Esophagus muscularis mucosa (tissue), 3 donors: ENCODE measurements at regions not wholly inside any gene's neighbourhood (a gene's known extent, or its start where the extent isn't known, plus 50 kb on each side); places are given as distances from the start of the nearest gene placed in this dataset.

Experiments
- EP300 ChIP-seq: sonication (generic); formaldehyde crosslinking; IDR thresholded peaks from one replicate; pipeline ENCODE4 v1.6.1; 2017; ENCODE audit warnings: antibody characterized with exemption
- TF ChIP-seq, protein P1 (sequence below), 3 experiments: fragments of 200-600 bp in 2 of 3; fragments of 450-650 bp in 1 of 3; sonication (generic) in 2 of 3; IDR thresholded peaks; one replicate each; pipeline ENCODE4 v1.5.1; 2017 to 2019; ENCODE audit warnings: antibody characterized with exemption in 3 of 3, mild to moderate bottlenecking in 2 of 3, moderate library complexity in 1 of 3

DNA sequence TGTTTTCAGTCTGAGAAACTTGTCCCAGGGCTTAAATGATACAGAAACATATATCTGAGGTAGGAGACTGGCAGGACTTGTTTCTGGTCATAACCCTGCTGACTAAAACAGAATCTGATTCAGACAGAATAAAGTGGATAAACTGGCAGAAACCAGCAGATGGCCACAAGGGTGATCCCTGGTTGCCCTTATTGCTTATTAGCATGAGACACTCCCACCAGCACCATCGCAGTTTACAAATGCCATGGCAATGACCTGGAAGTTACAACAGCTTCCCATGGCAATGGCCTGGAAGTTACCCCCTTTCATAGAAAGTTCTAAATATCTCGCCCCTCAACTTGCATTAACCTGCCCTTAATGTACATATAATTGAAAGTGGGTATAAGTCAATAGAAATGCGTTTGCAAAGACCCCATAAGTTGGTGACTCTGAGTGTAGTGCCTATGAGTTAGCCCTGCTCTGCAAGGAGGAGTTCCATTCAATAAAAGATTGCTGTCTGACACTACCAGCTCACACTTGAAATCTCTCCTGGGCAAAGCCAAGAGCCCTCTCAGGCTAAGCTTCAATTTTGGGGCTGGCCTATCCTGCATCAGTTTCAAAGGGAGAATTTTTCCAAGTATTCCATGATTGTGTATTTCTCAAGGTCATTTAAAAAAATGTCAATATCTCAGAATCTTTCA is 52.9 kb upstream of the PAGE5 start:
- TF ChIP-seq, protein P1, sequence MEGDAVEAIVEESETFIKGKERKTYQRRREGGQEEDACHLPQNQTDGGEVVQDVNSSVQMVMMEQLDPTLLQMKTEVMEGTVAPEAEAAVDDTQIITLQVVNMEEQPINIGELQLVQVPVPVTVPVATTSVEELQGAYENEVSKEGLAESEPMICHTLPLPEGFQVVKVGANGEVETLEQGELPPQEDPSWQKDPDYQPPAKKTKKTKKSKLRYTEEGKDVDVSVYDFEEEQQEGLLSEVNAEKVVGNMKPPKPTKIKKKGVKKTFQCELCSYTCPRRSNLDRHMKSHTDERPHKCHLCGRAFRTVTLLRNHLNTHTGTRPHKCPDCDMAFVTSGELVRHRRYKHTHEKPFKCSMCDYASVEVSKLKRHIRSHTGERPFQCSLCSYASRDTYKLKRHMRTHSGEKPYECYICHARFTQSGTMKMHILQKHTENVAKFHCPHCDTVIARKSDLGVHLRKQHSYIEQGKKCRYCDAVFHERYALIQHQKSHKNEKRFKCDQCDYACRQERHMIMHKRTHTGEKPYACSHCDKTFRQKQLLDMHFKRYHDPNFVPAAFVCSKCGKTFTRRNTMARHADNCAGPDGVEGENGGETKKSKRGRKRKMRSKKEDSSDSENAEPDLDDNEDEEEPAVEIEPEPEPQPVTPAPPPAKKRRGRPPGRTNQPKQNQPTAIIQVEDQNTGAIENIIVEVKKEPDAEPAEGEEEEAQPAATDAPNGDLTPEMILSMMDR (IDR thresholded peaks at IDR 0.05): no peak
- no peak for TF ChIP-seq EP300
